Gastrocnemius medialis (tissue), 4 donors: ENCODE measurements at regions not wholly inside any gene's neighbourhood (a gene's known extent, or its start where the extent isn't known, plus 50 kb on each side); places are given as distances from the start of the nearest gene placed in this dataset.

Source experiments
- CTCF ChIP-seq, 5 experiments: fragments of 450-650 bp in 3 of 5; fragments of 200-600 bp in 2 of 5; sonication (generic) in 2 of 5; IDR thresholded peaks in 4 of 5; conservative IDR thresholded peaks in 1 of 5; 1 replicate in 4 of 5; 2 replicates in 1 of 5; pipeline ENCODE4 v1.5.1; 2016 to 2019; ENCODE audit warnings: antibody characterized with exemption in 5 of 5, mild to moderate bottlenecking in 3 of 5, moderate library complexity in 3 of 5
- POLR2A ChIP-seq, 2 donors: fragments of 450-650 bp; IDR thresholded peaks; one replicate each; pipeline ENCODE4 v1.6.1; 2017; ENCODE audit warnings: antibody characterized with exemption in 2 of 2, mild to moderate bottlenecking in 2 of 2, moderate library complexity in 2 of 2

- TF ChIP-seq CTCF (IDR thresholded peaks at IDR 0.05 in 4 of 5, conservative IDR thresholded peaks at IDR 0.05 in 1 of 5), result no peak
- no peak for TF ChIP-seq POLR2A (IDR thresholded peaks at IDR 0.05)
These were observed 181.5 kb upstream of the ATP1B1 start for GRCh38 chr1:168924976-168925375.
